ENCODE measurements at regions not wholly inside any gene's neighbourhood (a gene's known extent, or its start where the extent isn't known, plus 50 kb on each side); places are given as distances from the start of the nearest gene placed in this dataset.

DNA sequence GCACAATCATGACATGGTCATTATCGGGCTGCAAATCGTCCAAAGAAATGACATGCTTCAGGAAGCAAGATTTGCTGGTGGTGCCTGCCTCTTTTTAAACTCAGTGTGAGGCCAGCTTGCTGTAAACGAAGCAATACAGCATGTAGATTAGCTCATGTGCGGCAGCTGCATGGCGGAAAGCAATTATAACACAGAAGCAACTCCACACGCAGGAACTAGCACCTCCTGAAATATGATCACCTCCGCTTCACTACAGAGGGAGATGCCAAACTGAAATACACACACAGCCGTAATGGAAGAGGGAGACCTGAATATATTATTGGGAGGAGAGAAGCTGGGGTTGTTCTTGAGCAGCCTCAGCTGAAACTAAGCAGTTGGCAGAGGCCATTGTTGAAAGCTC, 312.5 kb downstream of the PSAT1 start:
- DNase-seq = no peak

DNA sequence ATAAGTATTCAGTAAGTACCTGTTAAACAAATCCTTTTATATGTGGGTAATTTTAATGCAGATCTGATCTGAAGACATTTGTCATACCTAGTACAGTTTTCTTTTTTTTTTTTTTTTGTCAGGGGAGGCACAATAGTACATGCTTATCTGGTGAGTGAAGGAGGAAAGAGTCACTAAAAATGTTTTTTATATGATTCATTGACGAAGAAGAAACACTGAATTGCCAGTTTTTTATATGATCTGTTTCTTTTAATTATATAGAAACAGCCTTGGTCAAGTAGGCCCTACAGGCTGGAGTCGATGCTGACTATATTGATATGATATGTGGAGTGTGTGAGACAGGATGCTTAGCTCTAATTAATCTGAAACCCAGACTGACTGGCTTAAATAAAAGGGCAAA, 315.2 kb downstream of the PSAT1 start:
- DNase-seq = no peak

DNA sequence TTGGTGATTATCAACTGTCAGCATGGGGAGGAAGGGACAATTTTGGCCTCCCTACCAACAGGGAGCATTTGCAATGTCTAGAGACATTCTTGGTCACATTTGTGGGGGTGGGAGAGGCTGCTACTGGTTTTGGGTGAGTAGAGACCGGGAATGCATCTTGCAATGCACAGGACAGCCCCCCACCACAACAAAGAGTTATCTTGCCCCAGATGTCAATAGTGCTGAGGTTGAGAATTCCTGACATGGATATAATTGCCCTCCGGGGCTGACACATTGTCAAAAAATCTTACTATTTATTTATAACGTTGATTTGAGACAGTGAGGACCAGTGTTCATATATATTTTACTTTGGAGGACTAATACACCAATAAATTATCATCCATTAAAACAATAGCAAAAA, 316.1 kb downstream of the PSAT1 start:
- no peak for DNase-seq

DNA sequence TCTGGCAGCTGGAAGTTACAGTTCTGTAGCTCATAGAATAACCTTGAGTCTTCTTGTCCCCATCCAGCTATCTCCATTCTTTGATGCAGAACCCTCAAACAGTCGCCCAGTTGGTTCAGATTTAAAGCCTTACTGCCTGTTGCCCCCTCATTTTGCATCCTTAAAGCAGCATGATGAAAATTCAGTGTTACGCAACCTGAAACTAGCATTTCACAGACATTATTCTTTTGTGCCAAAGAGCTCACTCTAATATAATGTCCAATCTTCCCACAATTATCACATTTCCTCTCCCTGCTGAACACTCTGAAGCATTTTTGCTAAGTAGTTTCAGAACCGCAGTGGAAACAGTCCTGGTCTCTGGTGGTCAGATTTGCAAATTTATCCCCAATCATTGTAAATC, 318.0 kb downstream of the PSAT1 start:
- DNase-seq = no peak

DNA sequence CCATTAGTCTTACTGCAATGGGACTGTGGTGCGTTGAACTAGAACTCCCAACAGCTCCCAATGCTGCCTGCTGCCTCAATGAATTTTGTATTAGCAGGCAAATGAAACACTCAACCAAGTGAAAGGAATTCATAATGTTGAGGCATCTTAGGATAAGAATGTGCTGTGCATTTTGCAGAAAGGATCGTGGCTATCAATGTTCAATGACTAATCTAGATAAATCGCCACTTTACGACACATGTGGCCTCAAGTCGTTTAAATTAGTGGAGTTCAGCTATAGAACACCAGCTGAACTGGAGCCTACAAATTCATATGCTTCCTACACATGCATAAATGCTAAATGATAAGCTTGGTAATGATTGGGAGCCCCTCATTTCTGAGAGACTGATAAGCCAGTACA, 318.4 kb downstream of the PSAT1 start:
- DNase-seq = no peak

DNA sequence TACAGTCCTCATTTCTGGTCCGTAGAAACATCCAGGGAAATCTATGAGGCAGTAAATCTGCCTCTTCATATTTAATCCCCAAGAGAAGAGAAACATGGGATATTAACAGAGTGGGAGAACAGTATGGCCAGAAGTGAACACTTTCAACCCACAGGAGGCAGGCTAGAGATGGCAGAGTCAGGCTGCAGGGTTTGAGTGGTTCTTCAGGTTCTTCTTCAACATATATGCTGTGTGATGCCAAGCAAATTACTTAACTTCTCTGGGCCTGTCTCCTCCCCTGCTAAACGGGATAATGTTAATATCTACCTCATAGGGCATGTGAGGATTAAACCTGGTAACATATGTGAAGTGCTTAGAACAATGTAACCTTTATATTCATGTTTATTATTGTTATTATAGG, 321.8 kb downstream of the PSAT1 start:
- no peak for DNase-seq

DNA sequence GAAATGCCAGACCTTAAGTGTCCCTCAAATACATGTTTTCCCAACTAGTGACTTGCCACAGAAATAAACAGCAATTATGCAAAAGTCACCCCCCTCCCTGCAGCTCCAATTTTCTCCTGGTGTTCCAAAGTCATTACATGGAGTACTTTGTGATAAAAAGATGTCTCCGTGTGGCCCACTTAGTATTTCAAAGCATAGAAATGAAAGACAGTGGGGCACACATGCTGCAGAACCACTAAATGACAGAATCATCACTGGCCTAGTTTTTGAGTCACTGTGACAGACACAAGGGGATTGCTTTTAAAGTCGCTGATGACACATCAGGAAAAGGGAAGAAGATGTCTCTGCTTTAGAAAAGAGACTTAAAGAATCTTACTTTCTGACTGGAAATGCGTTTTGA, 323.4 kb downstream of the PSAT1 start:
- DNase-seq = no peak

DNA sequence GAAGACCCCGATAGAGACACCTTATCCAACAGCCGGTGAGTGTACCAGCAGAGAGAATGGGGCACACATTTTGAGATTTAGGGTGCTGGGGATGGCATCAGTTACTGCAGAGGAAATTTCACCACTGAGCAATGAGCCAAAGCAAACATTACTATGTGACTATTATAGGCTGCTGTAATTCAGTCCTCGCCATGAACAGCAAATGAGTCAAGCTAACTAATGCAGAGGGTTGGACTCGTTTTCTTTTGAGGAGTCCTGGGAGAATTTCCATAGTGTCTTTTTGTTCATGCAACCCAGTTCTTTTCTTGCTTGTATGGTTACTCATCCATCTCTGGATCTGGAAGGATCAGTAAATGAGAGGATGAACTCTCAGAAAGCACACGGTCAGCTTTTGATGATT, 323.8 kb downstream of the PSAT1 start:
- no peak for DNase-seq

DNA sequence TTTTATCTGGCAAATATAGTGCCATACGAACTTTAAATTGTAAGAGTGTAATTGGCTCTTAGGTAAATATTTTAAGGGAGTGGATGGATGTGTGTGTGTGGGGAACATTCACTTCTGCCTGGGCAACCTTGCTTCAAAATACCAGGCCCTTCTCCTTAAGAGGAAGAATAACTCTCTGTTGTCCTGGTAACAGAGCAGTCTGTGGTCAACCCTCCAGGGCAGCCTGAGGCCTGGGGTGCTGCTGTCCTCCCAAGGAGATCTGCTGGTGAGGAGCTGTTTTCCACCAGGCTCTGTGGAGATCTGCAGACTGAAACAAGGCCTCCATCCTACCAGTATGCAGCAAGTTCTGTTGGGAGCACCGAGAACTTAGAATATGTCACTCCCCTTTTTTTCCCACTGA, 325.2 kb downstream of the PSAT1 start:
- no peak for DNase-seq

DNA sequence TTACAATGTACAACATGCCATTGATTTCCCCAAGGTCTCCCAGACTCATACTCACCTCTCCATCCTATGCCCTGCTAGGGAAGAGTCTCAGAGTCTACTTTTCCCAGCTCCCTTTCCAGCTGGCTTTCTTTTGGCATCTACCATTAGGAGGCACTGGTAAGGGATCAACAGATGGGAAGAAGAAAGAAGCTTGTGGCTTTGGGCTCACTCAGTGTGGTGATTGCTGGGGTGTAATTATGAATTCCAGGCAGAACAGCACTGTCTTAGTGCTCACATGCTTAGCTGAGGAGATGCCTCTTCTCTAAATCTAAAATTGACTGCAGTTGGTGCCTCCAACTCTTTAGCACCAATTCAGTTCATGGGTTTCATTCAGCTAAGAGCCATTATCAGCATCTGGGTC, 330.0 kb downstream of the PSAT1 start:
- no peak for DNase-seq

DNA sequence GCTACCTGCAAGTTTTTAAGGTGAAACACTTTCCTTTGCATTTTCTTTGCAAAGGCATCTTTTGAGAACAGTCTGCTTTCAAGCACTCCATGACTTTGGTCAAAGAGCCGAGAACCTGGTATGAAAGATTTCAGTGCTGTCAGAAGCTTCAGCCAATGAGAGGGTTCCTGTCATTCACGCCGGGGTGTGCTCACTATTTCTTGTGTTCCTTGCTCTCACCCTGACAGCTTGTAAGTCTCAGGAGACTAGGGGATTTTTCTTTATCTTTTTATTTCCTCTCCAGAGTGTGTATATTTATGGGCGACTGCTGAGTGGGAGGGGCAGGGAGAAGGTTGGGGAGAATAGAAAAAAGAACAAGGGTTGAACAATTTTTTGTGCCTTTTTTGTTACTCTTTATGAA, 334.0 kb downstream of the PSAT1 start:
- no peak for DNase-seq

DNA sequence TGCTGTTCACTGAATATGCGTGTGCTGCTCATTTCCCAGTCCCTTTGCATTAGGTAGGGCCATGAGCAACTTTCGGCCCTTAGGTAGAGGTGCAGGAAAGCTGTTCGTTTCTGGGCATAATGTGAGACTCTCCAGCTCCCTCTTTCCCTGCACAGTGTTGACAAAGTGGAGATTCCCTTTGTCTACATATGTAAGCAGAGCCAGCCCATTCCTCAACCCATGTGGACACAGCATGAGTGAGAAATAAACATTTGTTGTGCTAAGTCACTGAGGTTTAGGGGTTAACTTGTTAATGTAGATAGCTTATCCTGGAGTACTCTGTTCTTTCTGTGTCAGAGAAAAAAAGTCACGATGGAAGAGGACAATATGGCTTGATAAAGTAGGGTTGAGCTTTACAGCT, 343.8 kb downstream of the PSAT1 start:
- no peak for DNase-seq

DNA sequence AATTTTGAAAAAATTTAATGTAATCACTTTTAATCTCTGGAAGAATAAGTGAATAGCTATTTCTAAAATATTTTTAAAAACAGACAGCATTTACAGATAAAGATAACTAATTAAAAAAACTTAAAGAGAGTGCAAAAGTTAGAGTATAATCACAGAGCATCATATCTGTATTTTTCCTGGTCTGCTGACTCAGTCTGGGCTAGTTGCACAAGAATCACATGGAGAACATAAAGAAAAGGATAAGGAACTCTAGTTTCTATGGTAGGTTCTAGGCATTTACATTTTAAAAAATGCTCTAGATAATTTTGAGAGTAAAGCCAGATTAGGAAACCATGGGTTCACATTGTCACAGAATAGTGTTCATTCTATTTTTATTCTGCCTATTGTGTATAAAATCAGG, 347.4 kb downstream of the PSAT1 start:
- DNase-seq = no peak

DNA sequence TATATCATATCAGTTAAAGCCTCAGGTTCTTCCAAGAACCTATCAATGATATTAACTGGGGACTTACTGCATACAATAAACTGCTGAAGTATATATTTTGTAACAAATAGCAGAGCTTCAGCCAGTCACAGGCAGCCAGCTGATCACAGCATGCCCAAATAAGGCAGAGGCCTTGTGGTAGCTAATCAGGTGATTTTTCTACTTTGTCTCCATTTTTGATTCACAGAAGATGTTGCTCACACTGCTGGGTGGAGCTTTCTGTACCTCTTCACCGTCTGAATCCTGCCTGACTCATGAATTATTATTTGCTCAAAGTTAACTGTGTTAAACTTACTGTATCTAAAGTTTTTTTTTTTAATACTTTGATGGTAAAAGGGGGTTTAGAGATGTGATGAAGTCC, 357.4 kb downstream of the PSAT1 start:
- no peak for DNase-seq

DNA sequence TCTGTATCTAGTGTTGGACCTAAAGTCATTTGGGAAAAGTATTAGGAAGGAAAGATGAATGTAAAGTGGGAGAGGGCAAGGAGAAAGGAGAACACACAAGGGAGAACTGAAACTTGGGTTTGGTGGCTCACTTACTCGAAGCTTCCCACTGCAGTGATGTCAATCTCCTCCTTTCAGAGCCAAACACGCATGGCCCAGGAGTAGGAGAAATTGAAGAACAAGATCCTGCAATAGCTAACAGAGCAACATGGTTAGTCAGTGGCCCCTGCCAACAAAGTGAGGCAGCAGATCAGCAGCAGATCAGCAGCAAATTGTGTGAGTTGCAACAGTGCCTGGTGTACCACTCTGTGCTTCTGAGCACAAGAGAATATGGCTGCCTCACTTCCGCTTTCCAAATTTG, 366.4 kb downstream of the PSAT1 start:
- DNase-seq = no peak

DNA sequence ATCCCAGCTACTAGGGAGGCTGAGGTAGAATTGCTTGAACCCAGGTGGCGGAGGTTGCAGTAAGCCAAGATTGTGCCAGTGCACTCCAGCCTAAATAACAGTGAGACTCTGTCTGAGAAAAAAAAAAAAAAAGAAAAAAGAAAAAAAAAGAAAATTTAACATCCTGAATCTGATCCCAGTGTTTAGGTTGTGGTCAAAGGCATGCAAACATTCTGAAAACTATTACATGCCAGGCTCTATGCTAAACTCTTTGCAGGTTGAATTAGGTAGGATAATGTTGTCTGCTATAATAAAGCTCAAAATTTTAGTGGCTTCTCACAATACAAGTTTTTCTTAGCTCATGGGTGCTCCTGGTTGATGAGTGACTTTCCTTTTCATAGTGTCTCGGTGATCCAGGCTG, 367.4 kb downstream of the PSAT1 start:
- no peak for DNase-seq

DNA sequence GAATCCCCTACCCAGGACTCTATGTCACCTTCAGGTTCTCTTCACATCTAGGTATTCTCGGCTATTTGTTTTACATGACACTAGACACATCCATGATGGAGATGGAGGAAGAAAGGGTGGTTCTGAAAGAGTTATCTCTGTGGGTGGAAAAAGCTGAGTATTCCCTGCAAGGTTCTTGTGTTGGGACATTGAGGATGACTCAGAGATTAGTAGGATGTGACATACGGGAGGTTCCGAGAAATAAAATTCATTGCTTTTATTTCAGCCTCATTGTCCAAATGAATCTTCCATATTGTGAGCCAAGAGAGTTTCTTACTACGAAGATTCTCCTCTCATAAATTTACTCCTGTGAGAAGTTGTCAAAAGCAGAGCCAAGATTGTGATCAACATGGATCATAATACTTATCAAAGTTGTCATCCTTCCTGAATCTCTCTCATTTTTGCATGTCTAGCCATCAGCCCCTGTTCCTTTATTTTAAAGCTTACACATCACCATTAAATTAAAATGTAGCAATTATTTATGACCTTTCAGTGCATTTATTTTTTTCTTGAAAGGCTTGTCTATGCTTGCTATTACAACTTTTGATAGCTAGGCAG, 370.0 kb downstream of the PSAT1 start:
- DNase-seq = no peak

DNA sequence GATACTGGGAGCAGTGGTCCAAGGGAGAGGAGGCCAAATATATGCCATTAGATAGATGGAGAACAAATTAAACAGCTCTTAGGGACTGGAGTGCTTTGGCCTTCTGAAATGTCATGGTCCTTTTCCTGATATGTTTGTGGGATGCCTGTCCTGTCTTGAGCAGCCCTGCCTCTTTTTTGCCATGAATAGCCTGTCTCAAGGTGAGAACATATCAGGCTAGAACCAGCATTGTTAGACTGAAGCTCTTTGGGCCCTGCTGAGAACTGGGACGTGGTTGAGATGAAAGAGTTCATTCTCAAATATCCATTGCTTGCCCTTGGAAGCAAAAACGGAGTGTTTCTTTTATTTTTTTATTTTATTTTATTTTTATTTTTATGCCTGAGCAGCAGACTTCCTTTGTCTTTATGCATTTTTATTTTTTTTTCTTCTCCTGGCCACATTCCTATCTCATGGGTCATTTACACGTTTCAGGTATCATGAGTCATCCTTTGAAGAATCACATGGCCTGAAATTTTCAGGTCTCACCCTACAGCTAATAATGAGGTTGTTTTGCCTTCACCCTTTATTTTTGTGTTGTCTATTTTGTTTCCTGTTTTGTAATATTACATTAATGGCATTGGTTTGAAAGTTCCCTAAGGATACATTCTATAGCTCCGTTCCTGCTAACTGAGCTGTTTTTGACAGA, 371.4 kb downstream of the PSAT1 start:
- DNase-seq = no peak

DNA sequence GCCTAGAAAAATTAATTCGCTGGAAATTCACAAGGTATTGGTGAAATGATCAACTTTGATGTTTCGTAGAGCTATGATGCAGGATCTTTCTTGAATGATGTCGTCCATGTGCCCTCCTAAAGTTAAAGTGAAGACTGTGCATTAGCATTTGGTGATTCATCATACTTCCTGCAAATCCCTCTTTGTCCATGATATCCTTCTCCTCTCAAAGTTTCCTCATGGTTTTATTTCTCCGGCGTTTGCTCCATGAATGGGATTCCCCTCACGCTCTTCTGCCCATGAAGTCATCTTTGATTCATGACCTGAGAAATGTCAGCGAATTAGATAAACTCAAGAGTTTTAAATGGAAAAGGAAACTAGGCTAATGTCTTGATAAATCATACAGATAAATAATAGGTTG, 372.7 kb downstream of the PSAT1 start:
- no peak for DNase-seq

DNA sequence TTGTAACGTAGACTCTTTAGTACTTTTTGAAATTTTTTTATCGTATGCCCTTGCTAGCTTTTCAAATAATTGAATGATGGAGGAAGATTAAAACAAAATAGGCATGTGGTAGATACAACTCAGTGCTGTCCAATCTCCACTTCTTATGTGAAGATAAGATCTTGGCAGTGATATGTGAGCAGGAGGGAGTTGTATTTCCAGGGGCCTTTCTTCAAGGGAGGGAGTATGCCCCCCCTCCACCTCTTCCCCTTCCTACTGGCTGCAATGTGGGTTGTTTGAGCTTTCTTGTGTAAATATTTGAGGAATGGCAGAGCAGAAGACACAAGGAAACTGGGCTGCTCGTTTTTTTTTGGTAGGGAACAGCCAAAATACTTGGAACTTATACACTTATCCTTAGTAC, 374.9 kb downstream of the PSAT1 start:
- no peak for DNase-seq

DNA sequence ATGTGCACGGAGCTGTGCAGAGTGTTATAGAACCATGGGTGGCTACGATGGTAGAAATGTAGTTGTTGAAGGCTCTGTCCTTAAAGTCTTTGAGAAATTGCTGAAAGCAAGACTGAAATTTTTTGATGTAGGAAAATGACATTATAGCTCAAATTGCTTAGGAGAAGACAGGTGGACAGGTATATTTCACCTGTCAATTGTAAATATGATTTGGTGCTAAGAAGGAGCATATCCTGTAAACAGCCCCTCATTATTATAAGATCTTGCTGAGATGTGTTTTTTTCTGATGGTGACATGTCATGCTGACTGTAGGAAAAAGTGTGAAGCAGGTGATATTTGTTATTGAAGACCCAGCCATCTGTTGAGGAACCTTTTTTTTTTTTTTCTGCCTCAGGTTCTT, 377.9 kb downstream of the PSAT1 start:
- DNase-seq = no peak

DNA sequence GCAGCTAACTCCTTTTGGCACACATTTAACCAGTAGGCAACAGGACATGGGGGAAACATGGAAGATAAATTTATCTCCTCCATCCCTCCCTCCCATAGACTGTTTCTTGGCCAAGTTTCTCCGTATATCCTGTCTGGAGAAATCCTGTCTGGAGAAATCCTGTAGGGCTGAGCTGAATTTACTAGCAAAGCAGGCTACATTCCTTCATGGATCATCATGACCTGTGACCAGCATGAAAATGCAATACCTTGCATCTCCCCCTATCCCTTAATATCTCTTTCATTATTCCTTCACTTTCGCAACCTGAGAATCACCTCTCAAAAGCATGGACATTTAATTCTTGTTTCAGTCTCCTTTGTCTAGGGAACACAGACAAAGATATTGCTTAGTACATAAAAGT, 379.1 kb downstream of the PSAT1 start:
- DNase-seq = no peak

DNA sequence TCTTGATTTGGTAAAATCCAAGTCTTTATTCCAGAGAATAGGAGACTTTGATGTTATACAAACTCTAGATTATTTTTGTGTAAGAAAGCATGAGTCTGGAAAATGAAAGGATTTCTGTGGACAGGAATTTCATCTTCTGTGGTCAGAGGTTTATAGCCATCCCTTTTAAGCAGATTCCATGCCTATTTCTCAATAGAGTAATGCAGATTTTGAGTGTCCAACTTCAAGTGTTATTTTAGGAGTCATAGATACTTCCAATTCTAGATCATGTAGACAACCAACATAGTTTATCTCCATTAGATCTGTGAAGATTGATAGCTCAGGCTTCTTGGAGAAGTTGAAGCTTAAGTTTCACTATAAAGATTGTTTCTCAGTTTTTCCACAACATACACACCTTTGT, 379.7 kb downstream of the PSAT1 start:
- DNase-seq = no peak

DNA sequence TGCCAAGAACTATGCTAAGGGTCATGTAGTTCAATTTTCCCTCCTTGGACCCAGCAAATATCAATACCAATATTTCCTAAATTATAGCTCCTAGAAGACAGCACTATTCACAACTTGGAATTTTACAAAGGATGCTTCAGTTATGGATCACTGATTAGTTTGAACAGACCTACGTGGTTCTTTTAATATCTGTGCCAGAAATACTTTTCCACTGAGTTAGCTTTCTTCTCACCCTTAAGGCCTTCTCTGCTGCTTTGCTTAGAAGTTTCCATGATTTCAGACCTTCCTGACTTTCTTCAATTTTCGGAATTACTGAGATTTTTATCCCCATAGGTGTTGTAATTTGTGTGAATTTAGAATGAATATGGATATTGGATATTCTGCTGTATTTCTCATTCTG, 380.4 kb downstream of the PSAT1 start:
- DNase-seq = no peak

DNA sequence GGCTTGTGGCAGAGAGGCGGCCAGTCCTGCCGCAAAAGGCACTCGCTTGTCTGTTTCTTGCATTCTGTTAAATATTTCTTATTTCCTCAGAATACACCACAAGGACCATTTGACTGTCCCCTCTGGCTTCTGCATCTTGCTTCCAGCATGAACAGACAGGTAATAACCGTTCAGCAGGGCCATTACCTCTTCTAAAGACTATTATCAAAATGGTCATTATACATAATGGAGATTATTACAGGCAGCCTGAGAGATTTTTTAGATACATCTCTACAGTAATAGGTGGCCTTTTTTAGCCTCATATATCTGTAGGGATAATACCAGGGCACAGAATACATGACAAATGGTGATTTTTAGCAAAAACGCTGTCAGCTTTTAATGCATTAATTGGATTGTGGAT, 382.0 kb downstream of the PSAT1 start:
- no peak for DNase-seq

DNA sequence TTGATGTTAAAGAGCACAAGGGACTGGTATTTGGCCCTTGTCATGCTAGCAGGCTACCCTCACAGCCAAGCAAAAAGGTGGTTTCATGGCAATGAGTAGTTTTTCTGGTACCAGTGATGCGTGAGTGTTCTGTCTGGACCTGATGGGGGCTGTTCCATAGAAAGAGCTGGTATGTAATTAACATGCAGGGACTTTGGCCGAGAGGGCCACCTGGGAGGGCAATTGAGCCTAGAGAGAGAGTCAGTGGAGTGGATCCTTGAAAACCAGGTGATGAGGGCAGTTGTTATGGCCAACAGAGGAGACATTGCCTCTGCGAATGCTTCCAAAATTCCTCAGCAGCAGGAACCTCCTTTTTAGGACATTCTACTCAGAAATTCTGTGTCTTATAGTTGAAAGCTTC, 383.3 kb downstream of the PSAT1 start:
- DNase-seq = no peak

Measured in activated CD8-positive, alpha-beta memory T cell treated with anti-CD3 and anti-CD28 coated beads for 24 hours (primary cell).